H54 (cell line): ENCODE measurements at regions not wholly inside any gene's neighbourhood (a gene's known extent, or its start where the extent isn't known, plus 50 kb on each side); places are given as distances from the start of the nearest gene placed in this dataset.

Source experiments
- DNase-seq: peaks from one replicate; pipeline ENCODE4 v3.0.0; 2011; ENCODE audit warnings: low spot score, mixed read lengths; ENCODE audit not compliant: insufficient read length
- FAIRE-seq: peaks from 3 replicates; lab custom pipeline; 2011; peaks lifted over from hg19 to GRCh38; lab: Jason Lieb, UNC
- POLR2A ChIP-seq: IDR thresholded peaks from 2 replicates; pipeline ENCODE4 v1.6.1; 2011; ENCODE audit warnings: low read depth, mild to moderate bottlenecking, low read length

DNA sequence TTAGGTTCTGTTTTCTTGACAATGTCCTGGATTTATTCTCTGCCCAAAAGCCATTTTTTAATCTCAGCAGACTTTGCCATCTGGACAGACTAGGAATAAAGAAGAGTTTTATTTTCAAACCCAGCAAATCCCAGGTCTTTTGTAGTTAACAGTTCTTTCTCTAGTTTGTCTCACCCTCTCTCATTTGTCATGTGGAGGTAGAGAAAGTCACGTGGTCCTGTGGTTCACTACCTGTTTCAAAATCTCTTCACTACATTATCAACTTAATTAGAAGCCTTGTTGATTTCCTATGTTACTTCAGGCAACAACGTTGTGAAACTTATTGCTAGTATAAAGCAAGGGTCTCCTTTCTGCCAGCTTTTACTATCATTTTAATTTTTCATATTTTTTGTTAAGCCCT, 1222.6 kb downstream of the EFNB2 start:
- no peak for DNase-seq
- FAIRE-seq, result no peak
- no peak for TF ChIP-seq POLR2A

DNA sequence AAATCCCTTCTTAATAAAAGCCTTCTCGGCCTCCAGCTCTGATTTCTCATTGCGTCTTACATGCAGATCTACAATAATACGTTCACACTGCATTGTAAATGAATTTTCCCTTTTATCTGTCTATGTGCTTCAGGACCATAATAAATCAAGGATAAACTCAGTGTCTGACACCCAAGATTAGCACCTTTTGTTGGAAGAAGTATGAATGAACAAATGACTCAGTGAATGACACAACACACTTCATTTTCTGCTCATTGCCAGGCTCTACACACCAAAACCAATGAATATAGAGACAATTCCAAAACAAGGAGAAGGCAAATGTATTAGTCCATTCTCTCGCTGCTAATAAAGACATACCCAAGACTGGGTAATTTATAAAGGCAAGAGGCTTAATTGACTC, 1224.4 kb downstream of the EFNB2 start:
- FAIRE-seq (peak; percentile 36), DNase-seq (no peak)
- TF ChIP-seq POLR2A, result no peak

DNA sequence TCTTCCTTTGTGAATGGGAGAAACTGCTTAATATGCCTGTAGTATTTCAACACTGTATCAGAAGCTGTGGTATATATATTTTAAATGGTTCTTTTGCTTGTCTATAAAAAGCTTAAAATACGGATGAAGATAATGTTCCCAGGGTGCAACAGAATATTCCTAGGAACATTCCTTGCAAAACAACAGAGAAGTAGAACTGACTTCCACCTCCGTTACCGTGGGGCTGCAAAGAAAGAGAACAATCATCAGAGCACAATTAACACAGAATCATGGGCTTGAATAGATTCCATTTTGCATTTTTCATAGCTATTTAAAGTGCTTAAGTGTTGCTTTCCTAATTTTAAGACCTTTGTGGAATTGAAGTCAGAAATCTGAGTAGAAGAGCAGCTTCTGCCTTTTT, 1227.7 kb downstream of the EFNB2 start:
- DNase-seq (no peak), FAIRE-seq (no peak)
- TF ChIP-seq POLR2A, result no peak

DNA sequence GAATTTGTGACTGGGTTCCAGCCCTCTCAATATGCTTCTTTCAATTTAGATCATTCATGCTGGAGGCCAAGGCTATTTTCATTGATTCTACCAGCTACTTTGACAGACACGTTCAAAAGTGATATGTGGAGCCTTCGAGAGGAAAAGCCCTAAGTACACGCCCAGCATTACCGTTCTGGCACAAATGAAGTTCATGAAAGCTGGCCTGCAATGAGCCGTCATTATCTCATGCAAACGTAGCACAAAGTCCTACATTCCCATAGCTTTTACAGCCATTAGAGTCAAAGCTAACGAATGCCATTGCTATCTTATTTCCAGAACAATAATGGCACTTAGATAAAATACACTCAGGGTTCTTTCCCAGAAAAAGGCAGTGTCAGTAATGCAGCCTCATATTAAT, 1237.6 kb downstream of the EFNB2 start:
- DNase-seq (no peak), FAIRE-seq (no peak)
- TF ChIP-seq POLR2A, result no peak

DNA sequence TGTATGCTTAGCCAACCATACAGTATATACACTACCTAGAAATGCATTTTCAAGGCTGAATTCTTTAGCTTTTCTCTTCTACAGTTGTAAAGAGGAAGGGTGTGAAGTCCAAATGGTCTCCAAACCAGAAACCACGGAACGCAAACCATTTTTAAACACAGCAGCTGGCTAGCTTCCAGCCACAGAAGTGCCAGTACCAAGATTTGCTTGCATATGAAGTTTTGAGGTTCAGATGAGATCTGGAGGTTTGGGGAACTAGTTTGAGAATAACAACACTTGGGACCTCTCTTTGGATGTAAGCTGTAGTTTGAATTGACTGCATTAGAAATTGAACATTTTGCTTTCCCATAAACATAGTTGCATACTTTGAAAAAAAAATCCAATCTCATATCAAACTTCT, 1243.5 kb downstream of the EFNB2 start:
- FAIRE-seq, result no peak
- no peak for TF ChIP-seq POLR2A
- DNase-seq, result no peak

DNA sequence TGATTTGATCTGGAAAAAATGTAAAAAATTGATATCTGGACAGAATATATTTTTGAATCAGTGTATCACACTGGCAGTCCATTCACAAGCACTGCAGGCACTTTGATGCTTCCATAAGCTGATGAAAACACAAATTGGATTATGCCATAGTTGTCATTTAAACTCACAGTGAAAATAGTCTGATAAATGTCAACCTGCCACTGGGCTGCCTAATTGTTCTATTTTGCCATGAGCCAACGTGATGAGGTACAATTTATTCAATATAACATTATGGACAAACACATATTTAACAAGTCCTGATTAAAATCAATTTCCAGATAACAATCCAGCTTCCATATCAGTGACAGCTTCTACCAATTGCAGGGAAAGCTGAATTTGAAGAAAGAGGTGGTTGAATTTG, 1244.9 kb downstream of the EFNB2 start:
- no peak for DNase-seq
- TF ChIP-seq POLR2A, result no peak
- FAIRE-seq, result no peak

DNA sequence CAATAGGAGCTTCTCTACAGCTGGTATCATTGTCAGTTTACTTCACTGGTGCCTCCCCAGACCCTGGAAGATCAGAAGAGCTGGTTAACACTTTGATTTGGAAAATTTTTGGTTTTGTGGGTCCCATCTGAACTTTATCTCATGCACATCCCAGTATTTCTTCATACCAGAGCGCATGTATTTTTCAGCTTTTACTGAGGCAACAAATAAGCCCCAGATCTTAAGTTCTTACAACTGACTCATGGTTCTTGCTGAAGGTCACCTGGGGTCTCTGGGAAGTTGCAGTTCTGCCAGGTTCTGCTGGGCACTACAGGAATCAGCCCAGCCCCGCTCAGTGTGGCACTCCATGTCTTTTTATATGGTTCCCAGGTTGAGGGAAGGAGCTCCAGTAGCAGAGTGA, 1249.9 kb downstream of the EFNB2 start:
- no peak for FAIRE-seq
- TF ChIP-seq POLR2A, result no peak
- no peak for DNase-seq

DNA sequence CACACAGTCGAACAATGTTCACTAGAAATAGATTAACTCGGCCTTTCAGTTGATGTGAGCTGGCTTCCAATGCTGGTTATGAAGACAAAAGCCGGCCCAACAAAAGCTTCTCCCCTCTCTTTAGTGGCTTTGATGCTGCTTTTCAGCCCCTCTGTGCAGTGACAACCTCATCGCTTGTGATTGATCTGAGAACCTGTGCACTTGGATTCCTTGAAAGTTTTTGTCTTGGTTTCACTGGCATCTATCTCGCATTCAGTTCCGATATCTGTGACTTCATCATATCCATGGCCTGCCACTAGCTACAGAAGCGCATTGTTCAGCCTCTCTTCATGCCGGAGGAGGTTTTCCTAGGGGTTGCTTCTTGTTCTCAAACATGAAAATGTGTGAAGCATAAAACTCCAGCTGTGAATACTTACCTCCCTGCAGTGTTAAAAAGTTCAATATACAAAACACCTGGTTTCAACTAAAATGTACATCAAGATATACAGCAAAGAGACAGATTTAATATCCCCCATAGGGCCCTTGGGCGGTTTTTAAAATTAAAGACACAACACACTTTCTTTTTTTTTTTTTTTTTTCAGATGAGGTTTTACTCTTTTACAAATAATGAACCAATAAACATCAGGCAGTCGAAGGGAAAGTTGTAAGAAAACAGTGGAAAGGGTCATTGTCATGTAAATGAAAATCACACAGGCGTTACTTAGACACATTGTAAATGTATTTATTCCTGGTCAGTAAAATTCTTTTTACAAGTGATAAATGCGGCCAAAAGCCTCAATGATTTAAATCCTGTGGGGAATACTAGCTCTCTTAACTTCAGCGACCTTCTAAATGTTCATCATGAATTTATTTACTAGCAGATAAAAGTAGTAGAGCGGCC, 1252.8 kb downstream of the EFNB2 start:
- no peak for TF ChIP-seq POLR2A
- FAIRE-seq (no peak), DNase-seq (no peak)

DNA sequence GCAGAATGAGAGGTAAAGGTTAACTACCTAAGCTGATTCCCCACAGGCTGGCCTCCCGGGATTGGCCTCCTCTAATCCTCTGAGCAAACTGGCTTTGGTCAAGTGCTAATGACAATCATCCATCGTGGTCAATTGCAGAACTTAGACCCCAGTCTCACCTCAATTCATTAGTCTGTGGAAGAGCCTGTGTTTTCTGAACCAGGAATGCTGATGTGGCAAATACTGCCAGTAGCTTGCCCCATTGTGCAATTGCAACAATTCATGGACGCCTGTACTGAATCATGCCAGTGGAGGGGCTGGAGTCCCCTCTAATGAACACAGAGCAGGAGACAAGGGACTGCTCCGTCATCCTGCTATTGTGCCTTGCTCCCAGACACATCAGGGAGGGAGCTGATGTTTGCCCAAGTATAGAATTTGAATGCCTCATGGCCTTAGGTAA, 1256.5 kb downstream of the EFNB2 start:
- no peak for DNase-seq
- TF ChIP-seq POLR2A, result no peak
- peak; percentile 55 for FAIRE-seq

DNA sequence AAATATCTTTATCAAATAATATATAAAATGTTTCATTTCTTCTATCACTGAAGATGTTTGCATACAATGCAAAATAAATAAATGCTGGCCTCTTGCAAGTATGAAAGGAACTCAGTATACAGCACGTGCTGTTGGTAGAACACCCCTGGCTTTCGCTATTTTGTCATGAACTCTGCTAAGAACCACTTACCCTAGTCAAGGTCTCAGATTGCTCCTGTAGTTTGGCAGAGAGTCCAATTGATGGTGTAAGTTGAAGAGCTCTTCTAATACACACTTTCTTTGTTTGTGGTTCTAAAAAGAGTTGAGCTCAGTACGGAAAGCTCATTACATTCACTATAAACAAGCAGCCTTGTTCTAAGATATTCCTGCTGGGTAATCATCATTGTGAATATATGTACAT, 1258.9 kb downstream of the EFNB2 start:
- no peak for DNase-seq
- no peak for FAIRE-seq

DNA sequence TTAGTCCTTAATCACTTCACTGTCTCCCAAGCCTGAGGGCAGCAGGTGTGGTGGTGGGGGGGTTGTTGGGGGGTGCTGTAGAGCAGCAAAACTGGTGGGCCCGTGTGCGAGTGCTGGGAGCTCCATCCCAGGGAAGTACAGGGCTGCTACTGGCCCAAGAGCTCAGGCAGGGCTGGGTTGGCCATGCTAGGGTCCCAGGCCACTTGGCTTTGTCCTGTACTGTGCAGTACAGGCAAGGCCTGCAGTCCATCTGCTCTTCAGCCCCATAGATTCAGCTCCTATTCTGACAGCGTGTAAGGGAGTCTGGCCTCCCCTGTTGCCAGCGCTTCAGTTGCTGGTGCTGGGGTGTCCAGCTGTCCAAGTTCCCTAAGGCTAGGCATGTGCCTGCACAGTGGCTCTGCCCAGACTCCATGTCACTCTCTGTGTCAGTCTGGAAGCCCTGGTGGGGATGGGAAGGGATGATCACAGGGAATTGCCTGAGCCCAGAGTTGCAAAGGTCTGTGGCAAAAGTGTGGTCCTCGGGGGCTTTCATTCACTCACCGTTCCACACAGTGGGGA, 1261.7 kb downstream of the EFNB2 start:
- FAIRE-seq (no peak), DNase-seq (no peak)
- TF ChIP-seq POLR2A, result no peak

More for the DNA sequence above, 1258.9 kb downstream of the EFNB2 start:
- TF ChIP-seq POLR2A, result no peak

DNA sequence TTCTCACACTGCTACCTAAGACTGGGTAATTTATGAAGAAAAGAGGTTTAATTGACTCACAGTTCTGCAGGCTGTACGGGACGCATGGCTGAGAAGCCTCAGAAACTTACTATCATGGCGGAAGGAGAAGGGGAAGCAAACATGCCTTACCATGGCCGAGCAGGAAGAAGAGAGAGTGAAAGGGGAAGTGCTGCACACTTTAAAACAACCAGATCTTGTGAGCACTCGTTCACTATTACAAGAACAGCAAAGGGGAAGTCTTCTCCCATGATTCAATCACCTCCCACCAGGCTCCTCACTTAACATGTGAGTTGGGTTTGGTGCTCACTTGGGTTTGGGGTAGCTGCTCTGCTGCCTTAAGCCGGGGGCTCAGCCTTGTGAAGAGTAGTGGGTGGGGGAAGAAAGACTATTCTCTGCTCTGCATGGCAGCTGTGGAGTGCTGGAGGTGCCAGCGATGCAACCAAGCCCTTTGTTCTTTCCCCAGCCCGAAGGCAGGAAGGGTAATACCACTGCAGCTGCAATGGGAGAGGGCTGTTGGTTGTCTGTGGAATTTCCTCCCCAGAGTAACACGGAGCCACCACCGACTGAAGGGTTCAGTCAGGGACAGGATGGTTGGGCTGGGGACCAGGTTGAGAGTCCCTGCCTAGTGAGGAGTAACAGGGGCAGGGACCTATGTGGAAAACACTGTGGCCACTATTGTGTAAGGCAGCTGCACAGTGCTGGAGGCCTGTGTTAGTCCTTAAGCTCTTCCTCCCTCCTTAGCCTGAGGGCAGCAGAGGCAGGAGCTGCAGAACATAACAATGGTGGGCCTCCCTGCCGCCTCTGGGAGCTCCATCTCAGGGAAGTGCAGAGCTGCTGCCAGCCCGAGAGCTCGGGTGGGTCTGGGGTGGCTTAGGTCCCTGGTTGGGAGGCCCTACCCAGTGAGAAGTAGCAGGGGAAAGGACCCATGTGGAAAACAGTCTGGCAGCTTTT, 1262.5 kb downstream of the EFNB2 start:
- no peak for DNase-seq
- no peak for FAIRE-seq
- TF ChIP-seq POLR2A, result no peak

DNA sequence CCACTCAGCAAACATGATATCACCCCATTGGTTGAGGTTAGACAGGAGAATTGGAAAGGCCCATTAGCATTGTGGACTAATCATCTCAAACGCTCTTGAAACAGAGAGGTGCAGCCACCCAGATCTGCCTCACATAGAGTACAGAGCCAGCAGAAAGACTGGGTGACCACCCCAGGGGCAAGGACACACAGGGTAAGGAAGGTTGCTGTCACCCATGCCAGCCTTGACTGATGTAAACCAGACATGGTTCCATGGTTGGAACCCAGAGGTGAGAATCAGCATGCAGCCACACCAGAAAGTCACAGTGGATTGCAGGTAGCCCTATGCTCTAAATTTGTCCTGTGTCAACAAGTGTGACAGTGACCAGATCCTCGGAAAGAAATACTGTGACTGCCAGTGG, 1268.8 kb downstream of the EFNB2 start:
- DNase-seq (no peak), FAIRE-seq (no peak)
- no peak for TF ChIP-seq POLR2A

DNA sequence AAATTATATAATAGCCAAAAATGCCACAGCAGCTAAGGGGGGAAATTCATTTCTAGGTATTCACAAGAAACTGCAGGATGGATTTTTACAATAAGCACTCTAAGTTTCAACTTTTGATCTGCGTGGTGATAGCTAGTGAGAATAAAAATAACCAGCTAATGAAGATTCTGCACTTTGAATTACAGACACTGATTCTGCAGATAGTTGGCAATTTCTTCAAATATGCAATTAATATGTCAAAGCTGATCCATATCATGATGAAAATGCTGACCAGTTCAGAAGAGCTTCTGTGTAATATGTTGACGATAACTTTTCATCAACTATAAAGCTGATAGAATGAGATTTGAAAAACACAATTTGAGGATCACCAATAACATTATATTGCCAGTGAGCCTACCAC, 1272.9 kb downstream of the EFNB2 start:
- no peak for TF ChIP-seq POLR2A
- FAIRE-seq (peak; percentile 50), DNase-seq (no peak)
